Ascending aorta (tissue), 2 donors: ENCODE measurements at regions not wholly inside any gene's neighbourhood (a gene's known extent, or its start where the extent isn't known, plus 50 kb on each side); places are given as distances from the start of the nearest gene placed in this dataset.

Experiments used
- DNase-seq, 2 donors: peaks; one replicate each; pipeline ENCODE4 v3.0.0-alpha.2; 2019; ENCODE audit warnings: low spot score in 2 of 2
- H3K27ac ChIP-seq, 2 donors: fragments of 200-600 bp; sonication (generic); one replicate each; pipeline ENCODE4 v1.5.1; 2016 to 2017; ENCODE audit warnings: mild to moderate bottlenecking in 1 of 2
- H3K27me3 ChIP-seq: fragments of 200-600 bp; sonication (generic); one replicate; pipeline ENCODE4 v1.5.1; 2017
- H3K36me3 ChIP-seq, 2 donors: fragments of 200-600 bp; sonication (generic); one replicate each; pipeline ENCODE4 v1.5.1; 2016
- H3K4me1 ChIP-seq, 2 donors: fragments of 200-600 bp; sonication (generic); one replicate each; pipeline ENCODE4 v1.5.1; 2016 to 2017; ENCODE audit warnings: mild to moderate bottlenecking in 1 of 2
- H3K4me3 ChIP-seq, 2 donors: fragments of 200-600 bp; sonication (generic); one replicate each; pipeline ENCODE4 v1.5.1; 2016 to 2017; ENCODE audit warnings: mild to moderate bottlenecking in 1 of 2
- H3K9me3 ChIP-seq, 2 donors: fragments of 200-600 bp; sonication (generic); one replicate each; pipeline ENCODE4 v1.5.1; 2016
- CTCF ChIP-seq, 3 experiments: fragments of 200-600 bp in 2 of 3; fragments of 450-650 bp in 1 of 3; sonication (generic) in 2 of 3; IDR thresholded peaks; one replicate each; pipeline ENCODE4 v1.5.1; 2016 to 2019; ENCODE audit warnings: antibody characterized with exemption in 3 of 3, mild to moderate bottlenecking in 1 of 3, moderate library complexity in 1 of 3
- intact Hi-C: fragments of 100-400 bp; cut with DNase I; formaldehyde crosslinking; loops from one replicate; pipeline ENCODE4 v1.15.1; 2023

DNA sequence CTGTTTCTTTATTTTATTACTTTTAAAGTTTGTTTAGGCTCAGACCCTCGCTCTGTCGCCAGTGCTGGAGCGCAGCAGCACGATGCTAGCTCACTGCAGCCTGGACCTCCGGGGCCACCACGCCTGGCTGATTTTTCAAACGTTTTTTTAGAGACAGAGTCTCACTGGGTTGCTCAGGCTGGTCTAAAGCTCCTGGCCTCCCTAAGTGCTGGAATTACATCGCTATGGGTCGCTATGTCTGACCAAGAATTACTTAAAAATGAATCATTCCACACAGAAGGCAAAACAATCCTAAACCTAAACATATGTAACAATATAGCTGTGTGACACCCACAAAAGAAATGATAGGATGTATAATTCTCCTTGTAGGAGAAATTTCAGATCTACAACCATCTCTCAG is 86.9 kb upstream of the SIMC1 start:
- H3K27me3 ChIP-seq = no peaks in the 10 kb centered on the region
- no peak overlapping the region for H3K4me3 ChIP-seq
- H3K36me3 ChIP-seq = no peaks in the 10 kb centered on the region
- H3K27ac ChIP-seq = no peak overlapping the region
- intact Hi-C loops = no loop called here
- no peaks in the 10 kb centered on the region for H3K4me1 ChIP-seq
- no peaks in the 10 kb centered on the region for H3K9me3 ChIP-seq
- no peak for TF ChIP-seq CTCF (IDR thresholded peaks at IDR 0.05)
- no peak for DNase-seq

- H3K36me3 ChIP-seq = no peaks in the 10 kb centered on the region
- H3K4me3 ChIP-seq = no peak overlapping the region
- H3K9me3 ChIP-seq = no peaks in the 10 kb centered on the region
- H3K27ac ChIP-seq = no peak overlapping the region
- TF ChIP-seq CTCF (IDR thresholded peaks at IDR 0.05) = no peak
- intact Hi-C loops = no loop called here
- H3K4me1 ChIP-seq = no peaks in the 10 kb centered on the region
- no peaks in the 10 kb centered on the region for H3K27me3 ChIP-seq
- no peak for DNase-seq
These were observed 85.9 kb upstream of the SIMC1 start for GRCh38 chr5:176152191-176152929.

DNA sequence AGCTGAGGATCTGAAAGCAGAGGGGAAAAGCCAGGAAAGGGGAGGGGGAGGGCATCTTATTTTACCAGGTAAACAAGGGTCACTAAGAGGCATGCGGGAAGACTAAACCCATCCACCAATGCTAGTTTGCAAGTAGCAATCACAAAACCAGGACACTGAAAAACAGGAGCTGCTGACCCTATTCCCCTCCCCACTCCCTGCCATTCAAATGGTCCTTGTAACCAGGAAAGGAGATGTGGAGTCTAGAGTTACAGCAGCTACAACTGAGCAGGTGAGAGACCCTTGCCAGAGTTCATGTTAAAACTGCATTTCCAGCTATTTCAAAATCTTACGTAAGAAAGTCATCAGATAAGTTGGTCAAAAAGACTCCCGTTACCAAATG is 85.3 kb upstream of the SIMC1 start:
- TF ChIP-seq CTCF (IDR thresholded peaks at IDR 0.05) = no peak
- H3K36me3 ChIP-seq = no peaks in the 10 kb centered on the region
- no peaks in the 10 kb centered on the region for H3K27me3 ChIP-seq
- DNase-seq = no peak
- no peak overlapping the region for H3K27ac ChIP-seq
- H3K9me3 ChIP-seq = no peaks in the 10 kb centered on the region
- no peak overlapping the region for H3K4me3 ChIP-seq
- intact Hi-C loops = no loop called here
- no peaks in the 10 kb centered on the region for H3K4me1 ChIP-seq

GRCh38 chr5:176153741-176154140 is 84.5 kb upstream of the SIMC1 start:
- intact Hi-C loops = no loop called here
- TF ChIP-seq CTCF (IDR thresholded peaks at IDR 0.05) = no peak
- Histone ChIP-seq H3K36me3 (no peaks in the 10 kb centered on the region), H3K9me3 (no peaks in the 10 kb centered on the region), H3K4me1 (no peaks in the 10 kb centered on the region), H3K4me3 (no peak overlapping the region), H3K27ac (no peak overlapping the region), H3K27me3 (no peaks in the 10 kb centered on the region)
- DNase-seq = no peak

GRCh38 chr5:176154821-176155220 is 83.4 kb upstream of the SIMC1 start:
- no peak for DNase-seq

More at GRCh38 chr5:176154821-176155220, 83.4 kb upstream of the SIMC1 start:
- H3K4me3 ChIP-seq = no peak overlapping the region
- H3K36me3 ChIP-seq = no peaks in the 10 kb centered on the region
- H3K27ac ChIP-seq = no peak overlapping the region
- H3K9me3 ChIP-seq = no peaks in the 10 kb centered on the region
- intact Hi-C loops = no loop called here
- no peaks in the 10 kb centered on the region for H3K27me3 ChIP-seq
- no peaks in the 10 kb centered on the region for H3K4me1 ChIP-seq
- no peak for TF ChIP-seq CTCF (IDR thresholded peaks at IDR 0.05)
